Smooth muscle cell (in vitro differentiated cells): ENCODE measurements at regions not wholly inside any gene's neighbourhood (a gene's known extent, or its start where the extent isn't known, plus 50 kb on each side); places are given as distances from the start of the nearest gene placed in this dataset.

Source experiments
- DNase-seq: peaks from one replicate; lab custom pipeline; 2025; ENCODE audit not compliant: unreplicated experiment; lab: John Stamatoyannopoulos, UW
- H2AFZ ChIP-seq: fragments of 200-600 bp; sonication (generic); 2 replicates; pipeline ENCODE4 v1.6.0; 2016; ENCODE audit warnings: antibody characterized with exemption, low read depth, mild to moderate bottlenecking
- H3F3A ChIP-seq: fragments of 200-600 bp; sonication (generic); 2 replicates; pipeline ENCODE4 v1.6.0; 2017; ENCODE audit warnings: antibody characterized with exemption, low read depth
- H3K27ac ChIP-seq: fragments of 200-600 bp; sonication (generic); 2 replicates; pipeline ENCODE4 v1.5.1; 2016; ENCODE audit warnings: low read depth, mild to moderate bottlenecking
- H3K27me3 ChIP-seq: fragments of 200-600 bp; sonication (generic); 2 replicates; pipeline ENCODE4 v1.6.1; 2016; ENCODE audit warnings: low read depth, mild to moderate bottlenecking
- H3K36me3 ChIP-seq: fragments of 200-600 bp; sonication (generic); 2 replicates; pipeline ENCODE4 v1.5.1; 2016; ENCODE audit warnings: low read depth
- H3K4me1 ChIP-seq: fragments of 200-600 bp; sonication (generic); 2 replicates; pipeline ENCODE4 v1.5.1; 2016; ENCODE audit warnings: low read depth
- H3K4me2 ChIP-seq: fragments of 200-600 bp; sonication (generic); 2 replicates; pipeline ENCODE4 v1.6.0; 2016; ENCODE audit warnings: mild to moderate bottlenecking
- H3K4me3 ChIP-seq: fragments of 200-600 bp; sonication (generic); 2 replicates; pipeline ENCODE4 v1.5.1; 2016; ENCODE audit warnings: mild to moderate bottlenecking
- H3K79me2 ChIP-seq: fragments of 200-600 bp; sonication (generic); 2 replicates; pipeline ENCODE4 v1.6.0; 2016; ENCODE audit warnings: low read depth, mild to moderate bottlenecking
- H3K9ac ChIP-seq: fragments of 200-600 bp; sonication (generic); 2 replicates; pipeline ENCODE4 v1.6.0; 2016; ENCODE audit warnings: low read depth
- H3K9me3 ChIP-seq: fragments of 200-600 bp; sonication (generic); replicated peaks from 2 replicates; pipeline ENCODE4 v1.5.1; 2016; ENCODE audit warnings: low read depth
- H4K20me1 ChIP-seq: fragments of 200-600 bp; sonication (generic); 2 replicates; pipeline ENCODE4 v1.6.0; 2016; ENCODE audit warnings: low read depth
- WGBS: methylation state at CpG from one replicate; pipeline ENCODE4 v1.1.7; 2016; ENCODE audit warnings: low lambda C conversion rate; 5-methylcytosine and 5-hydroxymethylcytosine counted together
- TF ChIP-seq, protein P1 (sequence below): fragments of 200-600 bp; sonication (generic); IDR thresholded peaks from 2 replicates; pipeline ENCODE4 v1.5.1; 2017; ENCODE audit warnings: borderline replicate concordance, mild to moderate bottlenecking, antibody characterized with exemption; ENCODE audit not compliant: insufficient read depth, poor library complexity, severe bottlenecking

DNA sequence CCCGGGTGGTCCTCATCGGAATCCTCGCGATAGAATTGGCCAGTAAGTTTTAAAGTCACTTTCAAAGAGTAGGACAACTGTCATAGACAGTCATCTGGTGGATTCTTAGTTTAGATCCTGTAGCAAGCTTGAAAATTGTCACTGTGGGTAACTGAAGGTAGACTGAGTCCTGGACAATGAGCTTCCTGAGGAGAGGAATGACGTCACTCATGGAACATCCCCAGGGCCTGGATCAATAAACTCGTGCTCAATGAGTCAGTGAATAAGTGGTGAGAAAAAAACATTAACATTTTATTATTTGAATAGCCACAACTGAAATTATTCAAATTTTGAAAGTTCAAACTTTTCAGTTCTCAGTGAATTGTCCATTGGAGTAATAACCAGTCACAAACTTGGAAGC, 101.4 kb upstream of the CXCR4 start:
- no peak overlapping the region for H3K9ac ChIP-seq
- H3K4me3 ChIP-seq, result no peak overlapping the region
- no peaks in the 10 kb centered on the region for H3K79me2 ChIP-seq
- H2AFZ ChIP-seq, result no peak overlapping the region
- no peaks in the 10 kb centered on the region for H3K27me3 ChIP-seq
- no peak overlapping the region for H3K27ac ChIP-seq
- no peaks in the 10 kb centered on the region for H3F3A ChIP-seq
- no peaks in the 10 kb centered on the region for H3K36me3 ChIP-seq
- 73% methylated on average over 6 of the region's 6 CpGs for WGBS
- TF ChIP-seq, protein P1, sequence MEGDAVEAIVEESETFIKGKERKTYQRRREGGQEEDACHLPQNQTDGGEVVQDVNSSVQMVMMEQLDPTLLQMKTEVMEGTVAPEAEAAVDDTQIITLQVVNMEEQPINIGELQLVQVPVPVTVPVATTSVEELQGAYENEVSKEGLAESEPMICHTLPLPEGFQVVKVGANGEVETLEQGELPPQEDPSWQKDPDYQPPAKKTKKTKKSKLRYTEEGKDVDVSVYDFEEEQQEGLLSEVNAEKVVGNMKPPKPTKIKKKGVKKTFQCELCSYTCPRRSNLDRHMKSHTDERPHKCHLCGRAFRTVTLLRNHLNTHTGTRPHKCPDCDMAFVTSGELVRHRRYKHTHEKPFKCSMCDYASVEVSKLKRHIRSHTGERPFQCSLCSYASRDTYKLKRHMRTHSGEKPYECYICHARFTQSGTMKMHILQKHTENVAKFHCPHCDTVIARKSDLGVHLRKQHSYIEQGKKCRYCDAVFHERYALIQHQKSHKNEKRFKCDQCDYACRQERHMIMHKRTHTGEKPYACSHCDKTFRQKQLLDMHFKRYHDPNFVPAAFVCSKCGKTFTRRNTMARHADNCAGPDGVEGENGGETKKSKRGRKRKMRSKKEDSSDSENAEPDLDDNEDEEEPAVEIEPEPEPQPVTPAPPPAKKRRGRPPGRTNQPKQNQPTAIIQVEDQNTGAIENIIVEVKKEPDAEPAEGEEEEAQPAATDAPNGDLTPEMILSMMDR, result no peak
- H3K4me1 ChIP-seq, result peaks cover 24% of the 10 kb centered on the region
- DNase-seq, result no peak
- no peaks in the 10 kb centered on the region for H4K20me1 ChIP-seq
- H3K4me2 ChIP-seq, result no peak overlapping the region
- no peaks in the 10 kb centered on the region for H3K9me3 ChIP-seq

DNA sequence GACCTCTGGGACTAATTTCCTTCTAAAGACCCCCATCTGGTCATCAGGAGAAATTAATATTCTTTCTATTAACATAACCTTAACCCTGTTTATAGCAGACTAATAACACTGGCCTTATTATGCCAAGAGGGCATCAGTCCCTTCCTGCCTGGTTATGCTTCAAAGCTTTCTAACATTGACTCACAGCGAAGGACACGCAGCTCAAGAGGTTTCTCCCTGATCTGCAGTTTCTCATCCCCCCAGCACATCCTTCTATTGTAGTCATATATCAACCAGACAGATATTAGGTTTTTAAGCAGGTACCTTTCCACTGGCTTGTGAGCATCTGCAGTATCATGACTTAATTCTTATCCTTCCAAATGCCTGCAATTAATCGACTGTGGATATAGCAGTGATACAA, 100.0 kb upstream of the CXCR4 start:
- DNase-seq, result no peak
- H3K27me3 ChIP-seq, result no peaks in the 10 kb centered on the region
- no peaks in the 10 kb centered on the region for H4K20me1 ChIP-seq
- peaks cover 19% of the 10 kb centered on the region for H3K4me1 ChIP-seq
- 68% methylated on average over 3 of the region's 3 CpGs for WGBS
- H3K36me3 ChIP-seq, result no peaks in the 10 kb centered on the region
- H3K9me3 ChIP-seq, result no peaks in the 10 kb centered on the region
- H3K9ac ChIP-seq, result no peak overlapping the region
- H3F3A ChIP-seq, result no peaks in the 10 kb centered on the region
- TF ChIP-seq, protein P1, result no peak
- H3K4me2 ChIP-seq, result no peak overlapping the region
- H3K27ac ChIP-seq, result no peak overlapping the region
- no peak overlapping the region for H2AFZ ChIP-seq
- no peak overlapping the region for H3K4me3 ChIP-seq
- H3K79me2 ChIP-seq, result no peaks in the 10 kb centered on the region

DNA sequence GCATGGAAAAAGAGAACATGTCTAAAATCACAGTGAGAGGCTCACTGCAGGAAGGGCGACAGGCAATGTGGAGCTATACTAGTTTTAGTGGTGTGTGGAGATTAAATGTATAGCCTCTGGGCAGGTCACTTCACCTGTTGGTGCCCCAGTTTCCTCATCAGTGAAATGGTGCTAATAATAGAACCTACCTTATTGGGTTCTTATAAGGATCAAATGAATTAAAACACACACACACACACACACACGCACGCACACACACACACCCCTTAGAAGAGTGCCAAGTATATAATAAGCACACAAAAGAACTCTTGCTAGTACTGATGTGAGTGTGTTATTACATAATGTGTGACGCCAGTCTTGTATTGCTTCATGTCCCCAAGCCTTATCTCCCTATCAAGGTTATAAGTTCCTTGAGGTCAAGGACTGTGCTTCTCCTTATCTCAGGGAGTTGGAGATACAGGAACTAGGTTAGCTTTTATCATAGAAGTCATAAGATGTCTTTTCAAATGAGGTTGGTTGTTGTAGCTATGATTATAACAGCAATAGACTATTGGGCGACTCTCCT, 98.0 kb upstream of the CXCR4 start:
- no peaks in the 10 kb centered on the region for H3F3A ChIP-seq
- H3K4me3 ChIP-seq, result no peak overlapping the region
- H4K20me1 ChIP-seq, result no peaks in the 10 kb centered on the region
- H3K27me3 ChIP-seq, result no peaks in the 10 kb centered on the region
- WGBS, result 95% methylated on average over 5 of the region's 5 CpGs
- DNase-seq, result no peak
- no peaks in the 10 kb centered on the region for H3K36me3 ChIP-seq
- H3K4me2 ChIP-seq, result no peak overlapping the region
- H3K9me3 ChIP-seq, result no peaks in the 10 kb centered on the region
- H3K4me1 ChIP-seq, result peaks cover 19% of the 10 kb centered on the region
- no peak overlapping the region for H3K27ac ChIP-seq
- no peak overlapping the region for H3K9ac ChIP-seq
- TF ChIP-seq, protein P1, result no peak
- no peaks in the 10 kb centered on the region for H3K79me2 ChIP-seq
- H2AFZ ChIP-seq, result no peak overlapping the region

DNA sequence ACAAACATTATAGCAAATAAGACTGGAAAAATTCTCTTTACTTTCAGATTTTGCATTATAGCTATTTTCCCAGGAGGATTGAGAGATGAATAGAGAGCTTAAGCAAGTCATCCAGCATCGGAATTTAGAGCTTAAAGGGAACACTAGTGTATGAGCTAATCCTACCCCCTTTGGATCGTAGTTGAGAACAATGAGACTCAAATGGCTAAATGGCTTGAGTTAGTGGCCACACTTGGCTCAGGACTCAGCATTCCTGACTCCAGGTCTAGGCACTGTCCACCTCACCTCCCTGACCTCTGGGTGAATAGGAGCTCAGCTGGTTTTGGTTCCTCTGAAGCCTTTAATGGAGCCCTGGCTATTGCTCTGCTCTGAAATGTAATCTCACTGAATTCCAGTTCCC, 97.5 kb upstream of the CXCR4 start:
- no peaks in the 10 kb centered on the region for H3K27me3 ChIP-seq
- no peak overlapping the region for H3K27ac ChIP-seq
- no peaks in the 10 kb centered on the region for H3F3A ChIP-seq
- no peak overlapping the region for H3K4me2 ChIP-seq
- H3K9ac ChIP-seq, result no peak overlapping the region
- no peaks in the 10 kb centered on the region for H4K20me1 ChIP-seq
- no peaks in the 10 kb centered on the region for H3K79me2 ChIP-seq
- TF ChIP-seq, protein P1, result no peak
- peaks cover 16% of the 10 kb centered on the region for H3K4me1 ChIP-seq
- no peak overlapping the region for H2AFZ ChIP-seq
- no peak for DNase-seq
- 79% methylated on average over 2 of the region's 2 CpGs for WGBS
- no peaks in the 10 kb centered on the region for H3K9me3 ChIP-seq
- no peak overlapping the region for H3K4me3 ChIP-seq
- H3K36me3 ChIP-seq, result no peaks in the 10 kb centered on the region
